GM23338 (cell line): ENCODE measurements at regions not wholly inside any gene's neighbourhood (a gene's known extent, or its start where the extent isn't known, plus 50 kb on each side); places are given as distances from the start of the nearest gene placed in this dataset.

Experiments
- ATAC-seq: fragments of 200-7000 bp; cut with Tn5 transposase; 3 replicates; pipeline ENCODE4 v1.9.1; 2020
- DNase-seq: peaks from one replicate; pipeline ENCODE4 v3.0.0-alpha.2; 2015; ENCODE audit warnings: low spot score
- H2AFZ ChIP-seq: fragments of 200-600 bp; sonication (generic); 2 replicates; pipeline ENCODE4 v1.8.0; 2016; ENCODE audit warnings: antibody characterized with exemption, mild to moderate bottlenecking, moderate library complexity
- H3F3A ChIP-seq: fragments of 200-600 bp; sonication (generic); replicated peaks from 2 replicates; pipeline ENCODE4 v1.8.0; 2017; ENCODE audit warnings: antibody characterized with exemption, mixed run types, low read depth
- H3K27ac ChIP-seq: fragments of 200-600 bp; sonication (generic); 2 replicates; pipeline ENCODE4 v1.6.1; 2016; ENCODE audit warnings: low read depth
- H3K27me3 ChIP-seq: fragments of 200-600 bp; sonication (generic); 2 replicates; pipeline ENCODE4 v1.8.0; 2016; ENCODE audit warnings: mild to moderate bottlenecking, mixed run types, moderate library complexity; ENCODE audit not compliant: insufficient read depth
- H3K36me3 ChIP-seq: fragments of 200-600 bp; sonication (generic); 2 replicates; pipeline ENCODE4 v1.8.0; 2016; ENCODE audit warnings: mild to moderate bottlenecking; ENCODE audit not compliant: insufficient read depth
- H3K4me1 ChIP-seq: fragments of 200-600 bp; sonication (generic); 2 replicates; pipeline ENCODE4 v1.8.0; 2016; ENCODE audit warnings: mild to moderate bottlenecking, moderate library complexity; ENCODE audit not compliant: insufficient read depth
- H3K4me2 ChIP-seq: fragments of 200-600 bp; sonication (generic); 2 replicates; pipeline ENCODE4 v1.7.1; 2017; ENCODE audit warnings: mixed run types
- H3K4me3 ChIP-seq: fragments of 200-600 bp; sonication (generic); 2 replicates; pipeline ENCODE4 v1.6.1; 2016; ENCODE audit warnings: mixed run types
- H3K79me2 ChIP-seq: fragments of 200-600 bp; sonication (generic); replicated peaks from 2 replicates; pipeline ENCODE4 v1.8.0; 2017; ENCODE audit warnings: mild to moderate bottlenecking; ENCODE audit not compliant: insufficient read depth
- H3K9me2 ChIP-seq: fragments of 200-600 bp; sonication (generic); 2 replicates; pipeline ENCODE4 v1.8.0; 2017; ENCODE audit not compliant: insufficient read depth
- H4K20me1 ChIP-seq: fragments of 200-600 bp; sonication (generic); replicated peaks from 2 replicates; pipeline ENCODE4 v1.8.0; 2017; ENCODE audit warnings: mild to moderate bottlenecking; ENCODE audit not compliant: insufficient read depth
- H3K27ac Mint-ChIP-seq: 2 replicates; pipeline ENCODE4 v1.8.0; 2020; ENCODE audit warnings: inconsistent platforms, mild to moderate bottlenecking, moderate library complexity, mixed read lengths
- H3K27me3 Mint-ChIP-seq: 3 replicates; pipeline ENCODE4 v1.8.0; 2022; ENCODE audit warnings: low read depth, mild to moderate bottlenecking, moderate library complexity, mixed read lengths, inconsistent platforms; ENCODE audit not compliant: insufficient read depth, poor library complexity
- H3K36me3 Mint-ChIP-seq: 3 replicates; pipeline ENCODE4 v1.8.0; 2021; ENCODE audit warnings: low read depth, mild to moderate bottlenecking, inconsistent platforms, moderate library complexity, mixed read lengths
- H3K4me1 Mint-ChIP-seq: 3 replicates; pipeline ENCODE4 v1.8.0; 2020; ENCODE audit warnings: mild to moderate bottlenecking, inconsistent platforms, mixed read lengths
- H3K4me3 Mint-ChIP-seq: 3 replicates; pipeline ENCODE4 v1.8.0; 2021; ENCODE audit warnings: moderate library complexity, mild to moderate bottlenecking, inconsistent platforms, mixed read lengths
- H3K9me3 Mint-ChIP-seq: 3 replicates; pipeline ENCODE4 v1.8.0; 2020; ENCODE audit warnings: moderate library complexity, mild to moderate bottlenecking, inconsistent platforms, mixed read lengths
- CREB1 ChIP-seq: fragments of 250-450 bp; sonication (Bioruptor Pico); IDR thresholded peaks from 2 replicates; pipeline ENCODE4 v1.5.0; 2020; ENCODE audit warnings: low read depth, mild to moderate bottlenecking, moderate library complexity
- CTCF ChIP-seq, 2 experiments: fragments of 200-600 bp in 1 of 2; sonication (generic) in 1 of 2; conservative IDR thresholded peaks; 2 replicates each; pipeline versions ENCODE4 v1.5.1 to v1.6.1; 2016 to 2017; ENCODE audit warnings: antibody characterized with exemption in 2 of 2, low read depth in 2 of 2, mild to moderate bottlenecking in 2 of 2, moderate library complexity in 1 of 2
- EZH2 ChIP-seq: fragments of 200-600 bp; sonication (generic); IDR thresholded peaks from one replicate; pipeline ENCODE4 v1.8.0; 2017; ENCODE audit warnings: antibody characterized with exemption, mild to moderate bottlenecking, low read depth; ENCODE audit not compliant: unreplicated experiment
- EZH2phosphoT487 ChIP-seq: fragments of 200-600 bp; sonication (generic); IDR thresholded peaks from one replicate; pipeline ENCODE4 v1.8.1; 2018; ENCODE audit warnings: antibody characterized with exemption; ENCODE audit not compliant: unreplicated experiment
- JUNB ChIP-seq: IDR thresholded peaks from one replicate; pipeline ENCODE4 v1.6.1; 2016; ENCODE audit warnings: antibody characterized with exemption; ENCODE audit not compliant: unreplicated experiment
- NANOG ChIP-seq: IDR thresholded peaks from 2 replicates; pipeline ENCODE4 v1.6.1; 2016; ENCODE audit warnings: antibody characterized with exemption, borderline replicate concordance
- POLR2AphosphoS5 ChIP-seq: IDR thresholded peaks from 2 replicates; pipeline ENCODE4 v1.6.1; 2016; ENCODE audit warnings: antibody characterized with exemption, low read depth
- REST ChIP-seq: IDR thresholded peaks from one replicate; pipeline ENCODE4 v1.6.1; 2018; ENCODE audit warnings: antibody characterized with exemption; ENCODE audit not compliant: unreplicated experiment
- STAT1 ChIP-seq: IDR thresholded peaks from one replicate; pipeline ENCODE4 v1.6.1; 2016; ENCODE audit warnings: antibody characterized with exemption; ENCODE audit not compliant: unreplicated experiment
- ZNF114 ChIP-seq: fragments of 250-450 bp; sonication (Bioruptor Pico); IDR thresholded peaks from 2 replicates; pipeline ENCODE4 v1.5.0; 2020; ENCODE audit warnings: mild to moderate bottlenecking, moderate library complexity
- ZNF331 ChIP-seq: fragments of 250-450 bp; sonication (Bioruptor Pico); IDR thresholded peaks from 2 replicates; pipeline ENCODE4 v1.5.0; 2020; ENCODE audit warnings: low read depth, mild to moderate bottlenecking, moderate library complexity
- ZNF462 ChIP-seq: fragments of 250-450 bp; sonication (Bioruptor Pico); IDR thresholded peaks from 2 replicates; pipeline ENCODE4 v1.5.0; 2020; ENCODE audit warnings: mild to moderate bottlenecking, moderate library complexity
- TF ChIP-seq, protein P1 (sequence below): IDR thresholded peaks from 2 replicates; pipeline ENCODE4 v1.6.1; 2016; ENCODE audit warnings: antibody characterized with exemption

GRCh38 chr18:59834267-59834666, 65.5 kb upstream of the PMAIP1 start:
- Histone ChIP-seq H3K36me3 (no peaks in the 10 kb centered on the region), H2AFZ (no peak overlapping the region), H3K79me2 (no peaks in the 10 kb centered on the region), H3K4me3 (peak overlapping the region; percentile 18; the same call in 1 of the 2 replicates), H3K4me2 (peak overlapping the region; percentile 22), H3K27me3 (no peaks in the 10 kb centered on the region), H3F3A (no peaks in the 10 kb centered on the region), H3K9me2 (no peaks in the 10 kb centered on the region), H3K27ac (0 out of 2 replicates have a peak overlapping the region, but pooled peaks have one; percentile 16), H3K4me1 (peaks cover 37% of the 10 kb centered on the region), H4K20me1 (no peaks in the 10 kb centered on the region)
- Mint-ChIP-seq H3K27ac (no peak overlapping the region; the same call in 1 of the 2 replicates), H3K4me3 (no peak overlapping the region), H3K36me3 (no peaks in the 10 kb centered on the region), H3K27me3 (peaks cover 1% of the 10 kb centered on the region), H3K9me3 (peaks cover 5% of the 10 kb centered on the region; the same call in 2 of the 3 replicates), H3K4me1 (peaks cover 33% of the 10 kb centered on the region)
- ATAC-seq (no peak), DNase-seq (no peak)
- no peak for TF ChIP-seq CTCF (conservative IDR thresholded peaks at IDR 0.05; ENCODE audit: low read depth in 2 of 2)
- TF ChIP-seq, protein P1, sequence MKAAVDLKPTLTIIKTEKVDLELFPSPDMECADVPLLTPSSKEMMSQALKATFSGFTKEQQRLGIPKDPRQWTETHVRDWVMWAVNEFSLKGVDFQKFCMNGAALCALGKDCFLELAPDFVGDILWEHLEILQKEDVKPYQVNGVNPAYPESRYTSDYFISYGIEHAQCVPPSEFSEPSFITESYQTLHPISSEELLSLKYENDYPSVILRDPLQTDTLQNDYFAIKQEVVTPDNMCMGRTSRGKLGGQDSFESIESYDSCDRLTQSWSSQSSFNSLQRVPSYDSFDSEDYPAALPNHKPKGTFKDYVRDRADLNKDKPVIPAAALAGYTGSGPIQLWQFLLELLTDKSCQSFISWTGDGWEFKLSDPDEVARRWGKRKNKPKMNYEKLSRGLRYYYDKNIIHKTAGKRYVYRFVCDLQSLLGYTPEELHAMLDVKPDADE, result no peak
- no peak for TF ChIP-seq REST
- TF ChIP-seq ZNF114 (CRISPR knock-in tag), result no peak
- TF ChIP-seq STAT1, result no peak
- no peak for TF ChIP-seq POLR2AphosphoS5
- no peak for TF ChIP-seq JUNB
- TF ChIP-seq EZH2phosphoT487, result no peak
- TF ChIP-seq ZNF331, result no peak
- no peak for TF ChIP-seq EZH2
- no peak for TF ChIP-seq NANOG
- TF ChIP-seq CREB1 (CRISPR knock-in tag), result no peak
- TF ChIP-seq ZNF462 (CRISPR knock-in tag), result no peak
